ENCODE measurements at regions not wholly inside any gene's neighbourhood (a gene's known extent, or its start where the extent isn't known, plus 50 kb on each side); places are given as distances from the start of the nearest gene placed in this dataset.

GRCh38 chr1:110746644-110747259, 72.0 kb upstream of the KCNA3 start:
- H3K4me1 ChIP-seq, result no peaks in the 10 kb centered on the region
- intact Hi-C loops (cut with DNase I), result no loop called here
- no peaks in the 10 kb centered on the region for H3K9me3 ChIP-seq
- peak; percentile 38 to 59 for DNase-seq
- no peak overlapping the region for H3K27ac ChIP-seq
- ATAC-seq, result peak in 1 of 8 donors; percentile 45
- no peak for TF ChIP-seq CTCF (IDR thresholded peaks at IDR 0.05)
- H3K4me3 ChIP-seq, result no peak overlapping the region
- WGBS, 2 donors, result 20% methylated on average over 10 of the region's 10 CpGs
- H3K27me3 ChIP-seq, result peaks cover 0 to 58% (median 33%) of the 10 kb centered on the region in 7 donors
- H3K36me3 ChIP-seq, result no peaks in the 10 kb centered on the region

GRCh38 chr1:110743397-110743796, 68.7 kb upstream of the KCNA3 start:
- Histone ChIP-seq H3K36me3 (no peaks in the 10 kb centered on the region), H3K4me3 (no peak overlapping the region), H3K4me1 (no peaks in the 10 kb centered on the region), H3K27ac (no peak overlapping the region), H3K27me3 (peaks cover 0 to 37% (median 20%) of the 10 kb centered on the region in 7 donors), H3K9me3 (no peaks in the 10 kb centered on the region)
- intact Hi-C loops (cut with DNase I), result no loop called here
- TF ChIP-seq CTCF (IDR thresholded peaks at IDR 0.05), result no peak
- DNase-seq (no peak), ATAC-seq (no peak)

GRCh38 chr1:110736900-110737605, 62.3 kb upstream of the KCNA3 start:
- TF ChIP-seq CTCF (IDR thresholded peaks at IDR 0.05), result no peak
- DNase-seq (no peak), ATAC-seq (no peak)
- H3K36me3 ChIP-seq, result no peaks in the 10 kb centered on the region
- 55 to 57% methylated on average over 5 of the region's 5 CpGs for WGBS, 2 donors
- intact Hi-C loops (cut with DNase I), result no loop called here
- H3K4me1 ChIP-seq, result no peaks in the 10 kb centered on the region
- peaks cover 0 to 33% (median 12%) of the 10 kb centered on the region in 7 donors for H3K27me3 ChIP-seq
- H3K27ac ChIP-seq, result no peak overlapping the region
- no peaks in the 10 kb centered on the region for H3K9me3 ChIP-seq
- H3K4me3 ChIP-seq, result no peak overlapping the region

- ATAC-seq (no peak), DNase-seq (no peak)
- Histone ChIP-seq H3K27ac (no peak overlapping the region), H3K4me3 (no peak overlapping the region), H3K36me3 (no peaks in the 10 kb centered on the region), H3K4me1 (no peaks in the 10 kb centered on the region), H3K9me3 (no peaks in the 10 kb centered on the region), H3K27me3 (peaks cover 0 to 32% (median 12%) of the 10 kb centered on the region in 7 donors)
- WGBS, 2 donors, result 70 to 81% methylated on average over 5 of the region's 5 CpGs
- TF ChIP-seq CTCF (IDR thresholded peaks at IDR 0.05), result no peak
- intact Hi-C loops (cut with DNase I), result no loop called here
Observed at GRCh38 chr1:110734133-110734680, 59.5 kb upstream of the KCNA3 start.
